NB4 (cell line): ENCODE measurements at regions not wholly inside any gene's neighbourhood (a gene's known extent, or its start where the extent isn't known, plus 50 kb on each side); places are given as distances from the start of the nearest gene placed in this dataset.

ENCODE experiments used
- MYC ChIP-seq: IDR thresholded peaks from 2 replicates; pipeline ENCODE4 v1.6.1; 2011; ENCODE audit warnings: low read depth, low read length
- POLR2A ChIP-seq: IDR thresholded peaks from 2 replicates; pipeline ENCODE4 v1.6.1; 2011; ENCODE audit warnings: mild to moderate bottlenecking; ENCODE audit not compliant: insufficient read length; ENCODE audit errors: extremely low read depth
- TF ChIP-seq, protein P1 (sequence below): IDR thresholded peaks from one replicate; pipeline ENCODE4 v1.5.1; 2012; ENCODE audit warnings: low read depth, low read length
- TF ChIP-seq, protein P2 (sequence below): IDR thresholded peaks from 2 replicates; pipeline ENCODE4 v1.6.1; 2011; ENCODE audit warnings: low read depth, low read length

DNA sequence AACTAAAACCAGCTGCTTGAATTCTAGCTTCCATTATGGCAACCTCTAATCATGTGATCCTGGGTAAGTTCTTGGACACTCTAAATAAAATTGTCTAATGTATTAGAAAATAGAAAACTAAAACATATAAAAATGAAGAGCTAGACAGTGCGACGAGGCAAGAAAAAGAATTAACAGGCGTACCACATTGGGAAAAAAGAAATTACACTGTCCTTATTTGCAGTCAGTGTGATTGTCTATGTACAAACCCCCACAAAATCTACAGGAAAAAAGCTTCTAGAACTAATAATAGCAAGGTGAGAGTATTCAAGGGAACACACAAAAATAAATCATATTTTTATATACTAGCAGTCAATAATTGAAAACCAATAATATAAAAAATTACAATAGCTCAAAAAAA lies 625.6 kb upstream of the MKI67 start:
- no peak for TF ChIP-seq POLR2A
- TF ChIP-seq, protein P1, sequence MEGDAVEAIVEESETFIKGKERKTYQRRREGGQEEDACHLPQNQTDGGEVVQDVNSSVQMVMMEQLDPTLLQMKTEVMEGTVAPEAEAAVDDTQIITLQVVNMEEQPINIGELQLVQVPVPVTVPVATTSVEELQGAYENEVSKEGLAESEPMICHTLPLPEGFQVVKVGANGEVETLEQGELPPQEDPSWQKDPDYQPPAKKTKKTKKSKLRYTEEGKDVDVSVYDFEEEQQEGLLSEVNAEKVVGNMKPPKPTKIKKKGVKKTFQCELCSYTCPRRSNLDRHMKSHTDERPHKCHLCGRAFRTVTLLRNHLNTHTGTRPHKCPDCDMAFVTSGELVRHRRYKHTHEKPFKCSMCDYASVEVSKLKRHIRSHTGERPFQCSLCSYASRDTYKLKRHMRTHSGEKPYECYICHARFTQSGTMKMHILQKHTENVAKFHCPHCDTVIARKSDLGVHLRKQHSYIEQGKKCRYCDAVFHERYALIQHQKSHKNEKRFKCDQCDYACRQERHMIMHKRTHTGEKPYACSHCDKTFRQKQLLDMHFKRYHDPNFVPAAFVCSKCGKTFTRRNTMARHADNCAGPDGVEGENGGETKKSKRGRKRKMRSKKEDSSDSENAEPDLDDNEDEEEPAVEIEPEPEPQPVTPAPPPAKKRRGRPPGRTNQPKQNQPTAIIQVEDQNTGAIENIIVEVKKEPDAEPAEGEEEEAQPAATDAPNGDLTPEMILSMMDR: no peak
- no peak for TF ChIP-seq MYC
- TF ChIP-seq, protein P2, sequence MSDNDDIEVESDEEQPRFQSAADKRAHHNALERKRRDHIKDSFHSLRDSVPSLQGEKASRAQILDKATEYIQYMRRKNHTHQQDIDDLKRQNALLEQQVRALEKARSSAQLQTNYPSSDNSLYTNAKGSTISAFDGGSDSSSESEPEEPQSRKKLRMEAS: no peak
